ENCODE measurements at regions not wholly inside any gene's neighbourhood (a gene's known extent, or its start where the extent isn't known, plus 50 kb on each side); places are given as distances from the start of the nearest gene placed in this dataset.

DNA sequence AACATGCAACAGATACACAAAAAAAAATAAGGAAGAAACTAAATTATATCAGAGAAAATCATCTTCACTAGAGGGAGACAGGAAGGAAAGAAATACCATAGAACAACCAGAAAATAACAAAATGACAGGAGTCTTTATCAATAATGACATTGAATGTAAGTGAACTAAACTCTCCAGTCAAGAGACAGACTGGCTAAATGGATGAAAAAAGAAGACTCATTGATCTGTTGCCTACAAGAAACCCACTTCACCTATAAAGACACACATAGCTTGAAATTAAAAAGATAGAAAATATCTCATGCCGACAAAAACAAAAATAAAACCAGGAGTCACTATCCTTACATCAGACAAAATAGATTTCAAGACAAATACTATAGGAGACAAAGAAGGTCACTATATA lies 593.1 kb upstream of the USP24 start:
- DNase-seq (ENCODE audit: low spot score) (no peak), ATAC-seq (no peak)
- TF ChIP-seq ELF4 (CRISPR knock-in tag; IDR thresholded peaks at IDR 0.05; ENCODE audit: low read depth), result no peak
- TF ChIP-seq, protein P1, sequence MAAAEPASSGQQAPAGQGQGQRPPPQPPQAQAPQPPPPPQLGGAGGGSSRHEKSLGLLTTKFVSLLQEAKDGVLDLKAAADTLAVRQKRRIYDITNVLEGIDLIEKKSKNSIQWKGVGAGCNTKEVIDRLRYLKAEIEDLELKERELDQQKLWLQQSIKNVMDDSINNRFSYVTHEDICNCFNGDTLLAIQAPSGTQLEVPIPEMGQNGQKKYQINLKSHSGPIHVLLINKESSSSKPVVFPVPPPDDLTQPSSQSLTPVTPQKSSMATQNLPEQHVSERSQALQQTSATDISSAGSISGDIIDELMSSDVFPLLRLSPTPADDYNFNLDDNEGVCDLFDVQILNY (CRISPR knock-in tag; IDR thresholded peaks at IDR 0.05), result no peak
- TF ChIP-seq NFATC4 (CRISPR knock-in tag; IDR thresholded peaks at IDR 0.05), result no peak
- TF ChIP-seq CREB1 (CRISPR knock-in tag; IDR thresholded peaks at IDR 0.05), result no peak
- no peak for TF ChIP-seq CREM (CRISPR knock-in tag; IDR thresholded peaks at IDR 0.05)
- no peak for TF ChIP-seq AR (CRISPR knock-in tag; IDR thresholded peaks at IDR 0.05)
- no peak for TF ChIP-seq MAX (CRISPR knock-in tag; IDR thresholded peaks at IDR 0.05)
- TF ChIP-seq ARID4B (CRISPR knock-in tag; IDR thresholded peaks at IDR 0.05; ENCODE audit: borderline replicate concordance), result no peak
- TF ChIP-seq, protein P2, sequence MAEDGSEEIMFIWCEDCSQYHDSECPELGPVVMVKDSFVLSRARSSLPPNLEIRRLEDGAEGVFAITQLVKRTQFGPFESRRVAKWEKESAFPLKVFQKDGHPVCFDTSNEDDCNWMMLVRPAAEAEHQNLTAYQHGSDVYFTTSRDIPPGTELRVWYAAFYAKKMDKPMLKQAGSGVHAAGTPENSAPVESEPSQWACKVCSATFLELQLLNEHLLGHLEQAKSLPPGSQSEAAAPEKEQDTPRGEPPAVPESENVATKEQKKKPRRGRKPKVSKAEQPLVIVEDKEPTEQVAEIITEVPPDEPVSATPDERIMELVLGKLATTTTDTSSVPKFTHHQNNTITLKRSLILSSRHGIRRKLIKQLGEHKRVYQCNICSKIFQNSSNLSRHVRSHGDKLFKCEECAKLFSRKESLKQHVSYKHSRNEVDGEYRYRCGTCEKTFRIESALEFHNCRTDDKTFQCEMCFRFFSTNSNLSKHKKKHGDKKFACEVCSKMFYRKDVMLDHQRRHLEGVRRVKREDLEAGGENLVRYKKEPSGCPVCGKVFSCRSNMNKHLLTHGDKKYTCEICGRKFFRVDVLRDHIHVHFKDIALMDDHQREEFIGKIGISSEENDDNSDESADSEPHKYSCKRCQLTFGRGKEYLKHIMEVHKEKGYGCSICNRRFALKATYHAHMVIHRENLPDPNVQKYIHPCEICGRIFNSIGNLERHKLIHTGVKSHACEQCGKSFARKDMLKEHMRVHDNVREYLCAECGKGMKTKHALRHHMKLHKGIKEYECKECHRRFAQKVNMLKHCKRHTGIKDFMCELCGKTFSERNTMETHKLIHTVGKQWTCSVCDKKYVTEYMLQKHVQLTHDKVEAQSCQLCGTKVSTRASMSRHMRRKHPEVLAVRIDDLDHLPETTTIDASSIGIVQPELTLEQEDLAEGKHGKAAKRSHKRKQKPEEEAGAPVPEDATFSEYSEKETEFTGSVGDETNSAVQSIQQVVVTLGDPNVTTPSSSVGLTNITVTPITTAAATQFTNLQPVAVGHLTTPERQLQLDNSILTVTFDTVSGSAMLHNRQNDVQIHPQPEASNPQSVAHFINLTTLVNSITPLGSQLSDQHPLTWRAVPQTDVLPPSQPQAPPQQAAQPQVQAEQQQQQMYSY (CRISPR knock-in tag; IDR thresholded peaks at IDR 0.05), result no peak
- TF ChIP-seq TEAD4 (CRISPR knock-in tag; IDR thresholded peaks at IDR 0.05), result no peak
- TF ChIP-seq, protein P3, sequence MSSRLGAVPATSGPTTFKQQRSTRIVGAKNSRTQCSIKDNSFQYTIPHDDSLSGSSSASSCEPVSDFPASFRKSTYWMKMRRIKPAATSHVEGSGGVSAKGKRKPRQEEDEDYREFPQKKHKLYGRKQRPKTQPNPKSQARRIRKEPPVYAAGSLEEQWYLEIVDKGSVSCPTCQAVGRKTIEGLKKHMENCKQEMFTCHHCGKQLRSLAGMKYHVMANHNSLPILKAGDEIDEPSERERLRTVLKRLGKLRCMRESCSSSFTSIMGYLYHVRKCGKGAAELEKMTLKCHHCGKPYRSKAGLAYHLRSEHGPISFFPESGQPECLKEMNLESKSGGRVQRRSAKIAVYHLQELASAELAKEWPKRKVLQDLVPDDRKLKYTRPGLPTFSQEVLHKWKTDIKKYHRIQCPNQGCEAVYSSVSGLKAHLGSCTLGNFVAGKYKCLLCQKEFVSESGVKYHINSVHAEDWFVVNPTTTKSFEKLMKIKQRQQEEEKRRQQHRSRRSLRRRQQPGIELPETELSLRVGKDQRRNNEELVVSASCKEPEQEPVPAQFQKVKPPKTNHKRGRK (CRISPR knock-in tag; IDR thresholded peaks at IDR 0.05; ENCODE audit: borderline replicate concordance), result no peak
- no peak for TF ChIP-seq USF1 (CRISPR knock-in tag; IDR thresholded peaks at IDR 0.05)
- TF ChIP-seq GABPB1 (CRISPR knock-in tag; IDR thresholded peaks at IDR 0.05), result no peak
- no peak overlapping the region for H3K4me3 Mint-ChIP-seq
- H3K27ac Mint-ChIP-seq, result no peak overlapping the region
- peaks cover 29% of the 10 kb centered on the region for H3K9me3 Mint-ChIP-seq
- no peaks in the 10 kb centered on the region; the same call in 1 of the 2 replicates for H3K27me3 Mint-ChIP-seq (ENCODE audit: low read depth)
- ChIA-PET POLR2A (no interaction called here), CTCF (no interaction called here)
- peaks cover 6% of the 10 kb centered on the region; the same call in 1 of the 2 replicates for H3K36me3 Mint-ChIP-seq
- H3K4me1 Mint-ChIP-seq, result no peaks in the 10 kb centered on the region
